ENCODE measurements at regions not wholly inside any gene's neighbourhood (a gene's known extent, or its start where the extent isn't known, plus 50 kb on each side); places are given as distances from the start of the nearest gene placed in this dataset.

- no peak for DNase-seq (ENCODE audit: low spot score)
- intact Hi-C loops (cut with DNase I) = no loop called here
These were observed 58.7 kb upstream of the MYCN start for GRCh38 chr2:15881676-15882075.

GRCh38 chr2:15882761-15883497 lies 57.4 kb upstream of the MYCN start:
- intact Hi-C loops (cut with DNase I) = no loop called here

GRCh38 chr2:15883684-15884083 lies 56.7 kb upstream of the MYCN start:
- no peak for DNase-seq (ENCODE audit: low spot score)
- intact Hi-C loops (cut with DNase I) = no loop called here

More at GRCh38 chr2:15882761-15883497, 57.4 kb upstream of the MYCN start:
- DNase-seq (ENCODE audit: low spot score) = no peak

GRCh38 chr2:15884790-15885189 lies 55.6 kb upstream of the MYCN start:
- no peak for DNase-seq (ENCODE audit: low spot score)
- intact Hi-C loops (cut with DNase I) = no loop called here

- DNase-seq (ENCODE audit: low spot score) = no peak
- intact Hi-C loops (cut with DNase I) = no loop called here
These were observed 54.1 kb upstream of the MYCN start for GRCh38 chr2:15886231-15886630.

GRCh38 chr2:15889442-15890123 lies 50.8 kb upstream of the MYCN start:
- no peak for DNase-seq (ENCODE audit: low spot score)
- intact Hi-C loops (cut with DNase I) = no loop called here

- DNase-seq (ENCODE audit: low spot score) = no peak
- intact Hi-C loops (cut with DNase I) = no loop called here
These were observed 50.1 kb upstream of the MYCN start for GRCh38 chr2:15890124-15890754.

Measured in cardiac septum (tissue), 1 donor.